DND-41 (cell line): ENCODE measurements at regions not wholly inside any gene's neighbourhood (a gene's known extent, or its start where the extent isn't known, plus 50 kb on each side); places are given as distances from the start of the nearest gene placed in this dataset.
"Not testable (repeated sequence)": the region's sequence is repeated elsewhere in the genome, so short reads cannot be mapped to it uniquely, and the experiment has no call there.

Experiments
- ATAC-seq: fragments of 200-7000 bp; cut with Tn5 transposase; 3 replicates; pipeline ENCODE4 v1.9.1; 2021; ENCODE audit warnings: low read depth; ENCODE audit not compliant: insufficient read depth
- DNase-seq: peaks from one replicate; pipeline ENCODE4 v3.0.0-alpha.2; 2020
- H2AFZ ChIP-seq: 2 replicates; pipeline ENCODE4 v1.6.0; 2012; ENCODE audit warnings: low read depth, low read length
- H3K27ac ChIP-seq: 2 replicates; pipeline ENCODE4 v1.5.1; 2012; ENCODE audit warnings: low read length, inconsistent platforms
- H3K27me3 ChIP-seq: fragments of 200-600 bp; sonication (generic); 2 replicates; pipeline ENCODE4 v1.6.0; 2012; ENCODE audit warnings: low read length, mild to moderate bottlenecking, inconsistent platforms; ENCODE audit not compliant: insufficient read depth, poor library complexity
- H3K36me3 ChIP-seq: 2 replicates; pipeline ENCODE4 v1.5.1; 2012; ENCODE audit warnings: low read length, inconsistent platforms; ENCODE audit not compliant: insufficient read depth
- H3K4me1 ChIP-seq: 2 replicates; pipeline ENCODE4 v1.5.1; 2012; ENCODE audit warnings: mild to moderate bottlenecking, low read length; ENCODE audit not compliant: insufficient read depth
- H3K4me2 ChIP-seq: 2 replicates; pipeline ENCODE4 v1.6.0; 2012; ENCODE audit warnings: mild to moderate bottlenecking, moderate library complexity, low read length, inconsistent platforms; ENCODE audit not compliant: insufficient read depth
- H3K4me3 ChIP-seq, 2 experiments: fragments of 200-600 bp in 1 of 2; shearing (Covaris generic) in 1 of 2; 2 replicates each; pipeline ENCODE4 v1.5.1; 2012 to 2016; ENCODE audit warnings: inconsistent platforms in 2 of 2, low read length in 2 of 2, mild to moderate bottlenecking in 2 of 2, low read depth in 1 of 2, moderate library complexity in 1 of 2
- H3K79me2 ChIP-seq: 2 replicates; pipeline ENCODE4 v1.6.0; 2012; ENCODE audit warnings: low read length, inconsistent platforms; ENCODE audit not compliant: insufficient read depth
- H3K9ac ChIP-seq: 2 replicates; pipeline ENCODE4 v1.6.0; 2012; ENCODE audit warnings: low read depth, mild to moderate bottlenecking, inconsistent platforms, low read length, moderate library complexity
- H3K9me3 ChIP-seq: 2 replicates; pipeline ENCODE4 v1.5.1; 2012; ENCODE audit warnings: low read length, moderate library complexity, mild to moderate bottlenecking, inconsistent platforms; ENCODE audit not compliant: insufficient read depth, severe bottlenecking
- H4K20me1 ChIP-seq: 2 replicates; pipeline ENCODE4 v1.6.0; 2012; ENCODE audit warnings: low read length; ENCODE audit not compliant: insufficient read depth
- CTCF ChIP-seq: IDR thresholded peaks from 2 replicates; pipeline ENCODE4 v1.5.1; 2012; ENCODE audit warnings: borderline replicate concordance, low read length, moderate library complexity, mild to moderate bottlenecking; ENCODE audit not compliant: poor library complexity, severe bottlenecking; ENCODE audit errors: extremely low read depth
- EZH2 ChIP-seq: IDR thresholded peaks from 3 replicates; pipeline ENCODE4 v1.6.1; 2012; ENCODE audit warnings: borderline replicate concordance, low read depth, mild to moderate bottlenecking, moderate library complexity, low read length, inconsistent platforms; ENCODE audit not compliant: severe bottlenecking

- H2AFZ ChIP-seq, result no peak overlapping the region
- H3K9ac ChIP-seq, result no peak overlapping the region
- H3K27ac ChIP-seq, result no peak overlapping the region
- H3K79me2 ChIP-seq, result no peaks in the 10 kb centered on the region
- no peak overlapping the region for H3K4me2 ChIP-seq
- H3K4me1 ChIP-seq, result no peaks in the 10 kb centered on the region
- H4K20me1 ChIP-seq, result no peaks in the 10 kb centered on the region
- DNase-seq (no peak), ATAC-seq (no peak)
- H3K9me3 ChIP-seq, result no peaks in the 10 kb centered on the region
- H3K4me3 ChIP-seq, result no peak overlapping the region
- no peak for TF ChIP-seq EZH2
- H3K27me3 ChIP-seq, result no peaks in the 10 kb centered on the region
- no peaks in the 10 kb centered on the region for H3K36me3 ChIP-seq
Measured at GRCh38 chr4:31021008-31021407, 300.8 kb downstream of the PCDH7 start.

GRCh38 chr4:31022702-31023101 is 302.5 kb downstream of the PCDH7 start:
- Histone ChIP-seq H3K4me3 (no peak overlapping the region), H2AFZ (no peak overlapping the region), H3K4me2 (no peak overlapping the region), H3K9me3 (no peaks in the 10 kb centered on the region), H3K9ac (no peak overlapping the region), H3K27me3 (no peaks in the 10 kb centered on the region), H3K27ac (no peak overlapping the region), H3K36me3 (no peaks in the 10 kb centered on the region), H4K20me1 (no peaks in the 10 kb centered on the region), H3K4me1 (no peaks in the 10 kb centered on the region), H3K79me2 (no peaks in the 10 kb centered on the region)
- no peak for ATAC-seq
- DNase-seq, result no peak
- TF ChIP-seq CTCF, result no peak
- TF ChIP-seq EZH2, result no peak

GRCh38 chr4:31023109-31023508 is 302.9 kb downstream of the PCDH7 start:
- no peaks in the 10 kb centered on the region for H3K27me3 ChIP-seq
- H3K4me2 ChIP-seq, result no peak overlapping the region
- no peaks in the 10 kb centered on the region for H3K4me1 ChIP-seq
- no peak for TF ChIP-seq CTCF
- TF ChIP-seq EZH2, result no peak
- no peak overlapping the region for H3K4me3 ChIP-seq
- H2AFZ ChIP-seq, result no peak overlapping the region
- H3K79me2 ChIP-seq, result no peaks in the 10 kb centered on the region
- no peaks in the 10 kb centered on the region for H3K36me3 ChIP-seq
- DNase-seq (no peak), ATAC-seq (no peak)
- H4K20me1 ChIP-seq, result no peaks in the 10 kb centered on the region
- no peak overlapping the region for H3K9ac ChIP-seq
- H3K27ac ChIP-seq, result no peak overlapping the region
- H3K9me3 ChIP-seq, result no peaks in the 10 kb centered on the region

- no peaks in the 10 kb centered on the region for H3K27me3 ChIP-seq
- H3K36me3 ChIP-seq, result no peaks in the 10 kb centered on the region
- H3K4me2 ChIP-seq, result no peak overlapping the region
- no peak overlapping the region for H3K9ac ChIP-seq
- H3K9me3 ChIP-seq, result no peaks in the 10 kb centered on the region
- no peaks in the 10 kb centered on the region for H3K4me1 ChIP-seq
- ATAC-seq, result no peak
- H3K79me2 ChIP-seq, result no peaks in the 10 kb centered on the region
- no peak for TF ChIP-seq CTCF
- no peak for TF ChIP-seq EZH2
- no peak overlapping the region for H2AFZ ChIP-seq
- no peaks in the 10 kb centered on the region for H4K20me1 ChIP-seq
- no peak overlapping the region for H3K27ac ChIP-seq
- DNase-seq, result no peak
- no peak overlapping the region for H3K4me3 ChIP-seq
Measured at GRCh38 chr4:31023742-31024141, 303.6 kb downstream of the PCDH7 start.

GRCh38 chr4:31024781-31025180 is 304.6 kb downstream of the PCDH7 start:
- H2AFZ ChIP-seq, H3K9me3 ChIP-seq, H3K4me1 ChIP-seq, ATAC-seq, DNase-seq, H3K4me2 ChIP-seq, H3K36me3 ChIP-seq, H3K27ac ChIP-seq, H3K9ac ChIP-seq, H3K27me3 ChIP-seq, H3K4me3 ChIP-seq, H3K79me2 ChIP-seq, H4K20me1 ChIP-seq: not testable (repeated sequence)
